Activated CD4-positive, alpha-beta T cell treated with anti-CD3 and anti-CD28 coated beads, Interleukin-2, amount 10 ng/mL, durations not matched to agents 7 days and 5 days (primary cell): ENCODE measurements at regions not wholly inside any gene's neighbourhood (a gene's known extent, or its start where the extent isn't known, plus 50 kb on each side); places are given as distances from the start of the nearest gene placed in this dataset.

Source experiments
- CTCF ChIA-PET: fragments of 350-600 bp; sonication (Branson Sonifier 250); formaldehyde crosslinking; loops from one replicate; lab custom pipeline; 2021; ENCODE audit warnings: antibody characterized with exemption; lab: Charles Lee
- POLR2A ChIA-PET: fragments of 350-600 bp; sonication (Branson Sonifier 250); formaldehyde crosslinking; loops from one replicate; lab custom pipeline; 2021; ENCODE audit warnings: antibody characterized with exemption; lab: Charles Lee
- DNase-seq: peaks from one replicate; pipeline ENCODE4 v3.0.0-alpha.2; 2020
- H3K27ac Mint-ChIP-seq: one replicate; pipeline ENCODE4 v1.8.0; 2021; ENCODE audit warnings: mild to moderate bottlenecking, moderate library complexity, mixed read lengths
- H3K27me3 Mint-ChIP-seq: one replicate; pipeline ENCODE4 v1.8.0; 2021; ENCODE audit warnings: mixed read lengths
- H3K36me3 Mint-ChIP-seq: one replicate; pipeline ENCODE4 v1.8.0; 2021; ENCODE audit warnings: low read depth, mixed read lengths
- H3K4me1 Mint-ChIP-seq: one replicate; pipeline ENCODE4 v1.8.0; 2021; ENCODE audit warnings: mixed read lengths
- H3K4me3 Mint-ChIP-seq: one replicate; pipeline ENCODE4 v1.8.0; 2021; ENCODE audit warnings: mild to moderate bottlenecking, moderate library complexity, mixed read lengths
- H3K9me3 Mint-ChIP-seq: one replicate; pipeline ENCODE4 v1.8.0; 2021; ENCODE audit warnings: mixed read lengths

- H3K4me3 Mint-ChIP-seq = no peak overlapping the region
- ChIA-PET CTCF (no interaction called here), POLR2A (no interaction called here)
- no peaks in the 10 kb centered on the region for H3K27me3 Mint-ChIP-seq
- H3K4me1 Mint-ChIP-seq = no peaks in the 10 kb centered on the region
- no peak overlapping the region for H3K27ac Mint-ChIP-seq
- H3K9me3 Mint-ChIP-seq = no peaks in the 10 kb centered on the region
- DNase-seq = no peak
- no peaks in the 10 kb centered on the region for H3K36me3 Mint-ChIP-seq
Observed at GRCh38 chr4:96835991-96836390, 996.1 kb downstream of the PDHA2 start.

- POLR2A ChIA-PET = no interaction called here
- Mint-ChIP-seq H3K4me1 (no peaks in the 10 kb centered on the region), H3K27ac (no peak overlapping the region), H3K36me3 (no peaks in the 10 kb centered on the region), H3K27me3 (no peaks in the 10 kb centered on the region), H3K4me3 (no peak overlapping the region), H3K9me3 (no peaks in the 10 kb centered on the region)
- DNase-seq = no peak
- CTCF ChIA-PET = no interaction called here
Observed at GRCh38 chr4:96839441-96839840, 999.5 kb downstream of the PDHA2 start.

- no peak for DNase-seq
- ChIA-PET CTCF (no interaction called here), POLR2A (no interaction called here)
- Mint-ChIP-seq H3K9me3 (peaks cover 3% of the 10 kb centered on the region), H3K27ac (no peak overlapping the region), H3K27me3 (no peaks in the 10 kb centered on the region), H3K4me3 (no peak overlapping the region), H3K4me1 (no peaks in the 10 kb centered on the region), H3K36me3 (no peaks in the 10 kb centered on the region)
Observed at GRCh38 chr4:96841801-96842200, 1001.9 kb downstream of the PDHA2 start.

GRCh38 chr4:96844858-96845490 is 1005.1 kb downstream of the PDHA2 start:
- CTCF ChIA-PET = no interaction called here
- Mint-ChIP-seq H3K4me3 (no peak overlapping the region), H3K9me3 (peaks cover 3% of the 10 kb centered on the region), H3K4me1 (no peaks in the 10 kb centered on the region), H3K36me3 (no peaks in the 10 kb centered on the region), H3K27ac (no peak overlapping the region), H3K27me3 (no peaks in the 10 kb centered on the region)
- DNase-seq = no peak
- POLR2A ChIA-PET = no interaction called here

- Mint-ChIP-seq H3K36me3 (no peaks in the 10 kb centered on the region), H3K4me3 (no peak overlapping the region), H3K27me3 (no peaks in the 10 kb centered on the region), H3K9me3 (peaks cover 3% of the 10 kb centered on the region), H3K4me1 (no peaks in the 10 kb centered on the region), H3K27ac (no peak overlapping the region)
- CTCF ChIA-PET = no interaction called here
- DNase-seq = no peak
- POLR2A ChIA-PET = no interaction called here
Observed at GRCh38 chr4:96845819-96846218, 1005.9 kb downstream of the PDHA2 start.

GRCh38 chr4:96874657-96875056 is 1034.8 kb downstream of the PDHA2 start:
- ChIA-PET CTCF (no interaction called here), POLR2A (no interaction called here)
- Mint-ChIP-seq H3K4me3 (no peak overlapping the region), H3K9me3 (peaks cover 11% of the 10 kb centered on the region), H3K27me3 (no peaks in the 10 kb centered on the region), H3K27ac (no peak overlapping the region), H3K36me3 (no peaks in the 10 kb centered on the region), H3K4me1 (no peaks in the 10 kb centered on the region)
- no peak for DNase-seq

GRCh38 chr4:96879527-96879926 is 1039.6 kb downstream of the PDHA2 start:
- H3K4me3 Mint-ChIP-seq = no peak overlapping the region
- H3K9me3 Mint-ChIP-seq = peaks cover 11% of the 10 kb centered on the region
- H3K27me3 Mint-ChIP-seq = no peaks in the 10 kb centered on the region
- ChIA-PET POLR2A (no interaction called here), CTCF (no interaction called here)
- H3K27ac Mint-ChIP-seq = no peak overlapping the region
- H3K36me3 Mint-ChIP-seq = no peaks in the 10 kb centered on the region
- H3K4me1 Mint-ChIP-seq = no peaks in the 10 kb centered on the region
- no peak for DNase-seq

- H3K36me3 Mint-ChIP-seq = no peaks in the 10 kb centered on the region
- no peak for DNase-seq
- no peaks in the 10 kb centered on the region for H3K4me1 Mint-ChIP-seq
- peaks cover 2% of the 10 kb centered on the region for H3K9me3 Mint-ChIP-seq
- CTCF ChIA-PET = no interaction called here
- no peak overlapping the region for H3K27ac Mint-ChIP-seq
- POLR2A ChIA-PET = no interaction called here
- H3K27me3 Mint-ChIP-seq = no peaks in the 10 kb centered on the region
- no peak overlapping the region for H3K4me3 Mint-ChIP-seq
Observed at GRCh38 chr4:96887857-96888256, 1048.0 kb downstream of the PDHA2 start.

- Mint-ChIP-seq H3K4me1 (no peaks in the 10 kb centered on the region), H3K27ac (no peak overlapping the region), H3K4me3 (no peak overlapping the region), H3K36me3 (no peaks in the 10 kb centered on the region), H3K27me3 (no peaks in the 10 kb centered on the region), H3K9me3 (peaks cover 6% of the 10 kb centered on the region)
- CTCF ChIA-PET = no interaction called here
- POLR2A ChIA-PET = no interaction called here
- DNase-seq = no peak
Observed at GRCh38 chr4:96894621-96895020, 1054.7 kb downstream of the PDHA2 start.

- no peak for DNase-seq
- ChIA-PET CTCF (no interaction called here), POLR2A (no interaction called here)
- no peaks in the 10 kb centered on the region for H3K27me3 Mint-ChIP-seq
- no peak overlapping the region for H3K27ac Mint-ChIP-seq
- H3K4me1 Mint-ChIP-seq = no peaks in the 10 kb centered on the region
- H3K9me3 Mint-ChIP-seq = peaks cover 6% of the 10 kb centered on the region
- H3K4me3 Mint-ChIP-seq = no peak overlapping the region
- H3K36me3 Mint-ChIP-seq = no peaks in the 10 kb centered on the region
Observed at GRCh38 chr4:96895826-96896225, 1055.9 kb downstream of the PDHA2 start.

- ChIA-PET POLR2A (no interaction called here), CTCF (no interaction called here)
- Mint-ChIP-seq H3K4me3 (no peak overlapping the region), H3K36me3 (no peaks in the 10 kb centered on the region), H3K9me3 (no peaks in the 10 kb centered on the region), H3K27me3 (no peaks in the 10 kb centered on the region), H3K4me1 (no peaks in the 10 kb centered on the region), H3K27ac (no peak overlapping the region)
- DNase-seq = no peak
Observed at GRCh38 chr4:96912716-96913115, 1072.8 kb downstream of the PDHA2 start.

GRCh38 chr4:96913441-96914080 is 1073.7 kb downstream of the PDHA2 start:
- CTCF ChIA-PET = no interaction called here

GRCh38 chr4:96916711-96917110 is 1076.8 kb downstream of the PDHA2 start:
- Mint-ChIP-seq H3K4me3 (no peak overlapping the region), H3K36me3 (no peaks in the 10 kb centered on the region), H3K27ac (no peak overlapping the region), H3K9me3 (no peaks in the 10 kb centered on the region), H3K4me1 (no peaks in the 10 kb centered on the region), H3K27me3 (no peaks in the 10 kb centered on the region)
- DNase-seq = no peak
- POLR2A ChIA-PET = no interaction called here
- CTCF ChIA-PET = no interaction called here

More at GRCh38 chr4:96913441-96914080, 1073.7 kb downstream of the PDHA2 start:
- Mint-ChIP-seq H3K4me3 (no peak overlapping the region), H3K9me3 (no peaks in the 10 kb centered on the region), H3K27me3 (no peaks in the 10 kb centered on the region), H3K4me1 (no peaks in the 10 kb centered on the region), H3K27ac (no peak overlapping the region), H3K36me3 (no peaks in the 10 kb centered on the region)
- DNase-seq = no peak
- POLR2A ChIA-PET = no interaction called here

- CTCF ChIA-PET = no interaction called here
- POLR2A ChIA-PET = no interaction called here
- Mint-ChIP-seq H3K4me1 (no peaks in the 10 kb centered on the region), H3K9me3 (no peaks in the 10 kb centered on the region), H3K27ac (no peak overlapping the region), H3K4me3 (no peak overlapping the region), H3K27me3 (no peaks in the 10 kb centered on the region), H3K36me3 (no peaks in the 10 kb centered on the region)
- no peak for DNase-seq
Observed at GRCh38 chr4:96936886-96937285, 1097.0 kb downstream of the PDHA2 start.
